HG03175 (cell line): ENCODE measurements at regions not wholly inside any gene's neighbourhood (a gene's known extent, or its start where the extent isn't known, plus 50 kb on each side); places are given as distances from the start of the nearest gene placed in this dataset.

Experiments
- ATAC-seq: cut with Tn5 transposase; IDR thresholded peaks from one replicate; pipeline ENCODE4 v1.9.1; 2021; ENCODE audit warnings: mild to moderate bottlenecking, moderate library complexity; ENCODE audit not compliant: unreplicated experiment

GRCh38 chr5:20590356-20590755 is 602.4 kb upstream of the CDH18 start:
- no peak for ATAC-seq

GRCh38 chr5:20575571-20575970 is 587.6 kb upstream of the CDH18 start:
- ATAC-seq = no peak

- ATAC-seq = no peak
Measured at GRCh38 chr5:20574576-20574975, 586.6 kb upstream of the CDH18 start.

GRCh38 chr5:20572614-20573013 is 584.6 kb upstream of the CDH18 start:
- no peak for ATAC-seq

- no peak for ATAC-seq
Measured at GRCh38 chr5:20570486-20570885, 582.5 kb upstream of the CDH18 start.

GRCh38 chr5:20562544-20562943 is 574.5 kb upstream of the CDH18 start:
- ATAC-seq = no peak

- ATAC-seq = no peak
Measured at GRCh38 chr5:20559845-20560244, 571.8 kb upstream of the CDH18 start.

GRCh38 chr5:20556115-20556763 is 568.2 kb upstream of the CDH18 start:
- no peak for ATAC-seq

GRCh38 chr5:20555034-20555433 is 567.0 kb upstream of the CDH18 start:
- ATAC-seq = no peak

GRCh38 chr5:20554001-20554400 is 566.0 kb upstream of the CDH18 start:
- ATAC-seq = no peak

- no peak for ATAC-seq
Measured at GRCh38 chr5:20537911-20538703, 550.1 kb upstream of the CDH18 start.

- no peak for ATAC-seq
Measured at GRCh38 chr5:20536813-20537212, 548.8 kb upstream of the CDH18 start.

GRCh38 chr5:20536341-20536740 is 548.3 kb upstream of the CDH18 start:
- no peak for ATAC-seq

- no peak for ATAC-seq
Measured at GRCh38 chr5:20528471-20528870, 540.5 kb upstream of the CDH18 start.

GRCh38 chr5:20524991-20525529 is 537.1 kb upstream of the CDH18 start:
- ATAC-seq = no peak

GRCh38 chr5:20522905-20523482 is 535.0 kb upstream of the CDH18 start:
- no peak for ATAC-seq

GRCh38 chr5:20515606-20516005 is 527.6 kb upstream of the CDH18 start:
- ATAC-seq = no peak

GRCh38 chr5:20514145-20514544 is 526.1 kb upstream of the CDH18 start:
- no peak for ATAC-seq

- no peak for ATAC-seq
Measured at GRCh38 chr5:20500546-20500945, 512.5 kb upstream of the CDH18 start.

GRCh38 chr5:20498926-20499325 is 510.9 kb upstream of the CDH18 start:
- ATAC-seq = no peak

GRCh38 chr5:20498102-20498501 is 510.1 kb upstream of the CDH18 start:
- ATAC-seq = no peak

GRCh38 chr5:20497356-20497755 is 509.4 kb upstream of the CDH18 start:
- ATAC-seq = no peak
